GM12878 (cell line): ENCODE measurements at regions not wholly inside any gene's neighbourhood (a gene's known extent, or its start where the extent isn't known, plus 50 kb on each side); places are given as distances from the start of the nearest gene placed in this dataset.

Experiments used
- CTCF ChIP-seq, 3 experiments: IDR thresholded peaks in 2 of 3; conservative IDR thresholded peaks in 1 of 3; 2 replicates each; pipeline ENCODE4 v1.5.1; 2011; ENCODE audit warnings: low read depth in 3 of 3, low read length in 3 of 3, mild to moderate bottlenecking in 3 of 3, control low read depth in 2 of 3, moderate library complexity in 2 of 3, inconsistent platforms in 1 of 3, mixed read lengths in 1 of 3; ENCODE audit not compliant: control insufficient read depth in 2 of 3, insufficient read depth in 1 of 3; ENCODE audit errors: extremely low read depth in 1 of 3
- JUND ChIP-seq: IDR thresholded peaks from 2 replicates; pipeline ENCODE4 v1.6.1; 2012; ENCODE audit warnings: low read depth, mild to moderate bottlenecking, low read length, improper control_type of control experiment, moderate library complexity
- RFX5 ChIP-seq: IDR thresholded peaks from 2 replicates; pipeline ENCODE4 v1.6.1; 2011; ENCODE audit warnings: low read depth, low read length, improper control_type of control experiment
- SMC3 ChIP-seq: IDR thresholded peaks from 2 replicates; pipeline ENCODE4 v1.6.1; 2011; ENCODE audit warnings: low read length, improper control_type of control experiment, borderline replicate concordance

- TF ChIP-seq CTCF (IDR thresholded peaks at IDR 0.05 in 2 of 3, conservative IDR thresholded peaks at IDR 0.05 in 1 of 3; ENCODE audit: control insufficient read depth in 2 of 3, extremely low read depth in 1 of 3, insufficient read depth in 1 of 3, low read depth in 3 of 3, low read length in 3 of 3) (no peak), RFX5 (no peak), JUND (no peak), SMC3 (no peak)
Measured at GRCh38 chr2:122532481-122532880, 777.0 kb downstream of the TSN start.
